Glomerular endothelial cell (primary cell): ENCODE measurements at regions not wholly inside any gene's neighbourhood (a gene's known extent, or its start where the extent isn't known, plus 50 kb on each side); places are given as distances from the start of the nearest gene placed in this dataset.
"Not testable (repeated sequence)": the region's sequence is repeated elsewhere in the genome, so short reads cannot be mapped to it uniquely, and the experiment has no call there.

Source experiments
- DNase-seq: peaks from one replicate; pipeline ENCODE4 v3.0.0-alpha.2; 2011; ENCODE audit warnings: low read depth, low spot score; ENCODE audit errors: extremely low read depth

DNA sequence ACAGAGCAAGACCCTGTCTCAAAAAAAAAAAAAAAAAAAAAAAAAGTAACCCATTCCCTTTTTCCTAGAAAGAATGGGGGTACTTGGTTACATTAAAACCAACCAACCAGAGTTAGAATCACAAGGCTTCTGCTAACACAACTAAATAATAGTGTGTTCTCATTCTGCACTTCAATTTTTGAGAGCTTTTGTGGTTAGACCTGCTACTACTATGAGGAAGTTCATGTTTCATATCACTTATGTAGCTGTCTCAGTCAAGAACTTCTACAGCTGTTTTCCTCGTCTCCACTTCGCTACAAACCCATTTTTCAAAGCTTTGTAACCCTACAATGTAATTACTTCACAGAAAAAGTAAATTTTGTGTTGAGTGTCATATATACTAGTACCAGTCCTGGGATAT lies 58.3 kb downstream of the PDHA2 start:
- DNase-seq, result no peak

DNA sequence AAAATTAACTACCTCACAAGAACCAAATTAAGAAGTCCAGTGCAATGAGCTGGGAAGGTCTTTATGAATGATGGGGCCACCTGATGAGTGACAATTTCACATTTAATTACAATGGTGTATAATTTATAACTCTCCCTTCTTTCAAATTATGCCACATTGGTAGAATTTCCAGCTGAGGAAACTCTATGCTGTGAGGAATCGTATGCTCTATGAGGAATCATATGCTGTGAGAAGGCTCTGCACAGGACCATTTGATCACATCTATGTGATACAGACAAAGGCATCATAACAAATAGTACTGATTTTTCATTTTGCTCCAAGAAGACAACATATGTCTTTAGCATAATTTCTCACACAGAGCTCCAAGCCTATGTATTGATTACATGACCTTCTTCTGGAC lies 69.3 kb downstream of the PDHA2 start:
- no peak for DNase-seq

DNA sequence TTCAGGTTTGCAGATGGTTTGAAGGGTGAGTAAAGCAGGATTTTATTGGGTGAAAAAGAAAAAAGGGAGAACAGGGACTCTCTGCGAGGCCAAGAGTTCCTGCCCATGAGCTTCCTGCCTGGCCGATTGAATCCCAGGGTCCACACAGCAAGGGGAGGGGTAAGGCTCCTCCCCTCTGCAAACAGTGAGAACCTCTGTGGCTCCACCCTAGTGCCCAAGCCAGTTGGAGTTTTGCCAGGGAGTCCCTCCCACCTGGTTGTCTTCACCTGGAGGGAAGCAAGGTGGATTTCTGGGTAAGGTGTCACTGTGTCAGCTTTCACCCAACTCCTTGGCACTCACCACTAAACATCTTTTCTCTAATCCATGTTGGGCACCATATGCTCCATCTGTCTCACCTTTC lies 70.9 kb downstream of the PDHA2 start:
- DNase-seq, result no peak

GRCh38 chr4:95921470-95921869 lies 81.6 kb downstream of the PDHA2 start:
- no peak for DNase-seq

GRCh38 chr4:95929448-95930064 lies 89.7 kb downstream of the PDHA2 start:
- DNase-seq, result no peak

- DNase-seq, result no peak
Observed at GRCh38 chr4:95939141-95939540, 99.2 kb downstream of the PDHA2 start.

DNA sequence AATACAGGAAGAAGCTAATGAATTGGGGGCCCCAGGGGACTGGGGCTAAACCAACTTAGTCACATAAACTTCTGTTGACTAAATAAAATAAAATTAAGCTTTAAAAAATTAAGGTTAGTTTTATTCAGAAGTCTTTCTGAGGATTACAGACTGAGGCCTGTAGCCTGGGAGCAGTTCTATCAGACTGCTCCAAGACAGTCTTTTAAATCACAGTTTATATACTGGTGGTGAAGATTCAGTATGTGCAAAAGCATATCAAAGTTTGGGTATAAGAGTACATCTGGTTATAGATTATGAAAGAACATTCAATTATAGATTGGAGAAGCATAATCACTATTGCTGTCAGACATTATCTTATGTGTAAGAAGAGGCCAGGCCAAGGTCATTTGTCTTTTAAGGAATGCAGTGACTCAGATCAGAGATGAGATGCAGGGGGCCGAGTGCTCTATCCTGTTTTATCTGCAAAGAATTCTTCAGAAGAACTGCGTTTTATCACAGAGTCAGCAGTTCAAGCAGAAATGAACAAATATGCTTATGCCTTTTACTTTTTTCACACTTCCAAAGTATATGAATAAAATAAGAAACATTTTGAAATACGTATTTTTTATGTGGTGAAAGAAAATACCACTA lies 109.4 kb downstream of the PDHA2 start:
- no peak for DNase-seq

- DNase-seq, result no peak
Observed at GRCh38 chr4:95949808-95950207, 109.9 kb downstream of the PDHA2 start.

DNA sequence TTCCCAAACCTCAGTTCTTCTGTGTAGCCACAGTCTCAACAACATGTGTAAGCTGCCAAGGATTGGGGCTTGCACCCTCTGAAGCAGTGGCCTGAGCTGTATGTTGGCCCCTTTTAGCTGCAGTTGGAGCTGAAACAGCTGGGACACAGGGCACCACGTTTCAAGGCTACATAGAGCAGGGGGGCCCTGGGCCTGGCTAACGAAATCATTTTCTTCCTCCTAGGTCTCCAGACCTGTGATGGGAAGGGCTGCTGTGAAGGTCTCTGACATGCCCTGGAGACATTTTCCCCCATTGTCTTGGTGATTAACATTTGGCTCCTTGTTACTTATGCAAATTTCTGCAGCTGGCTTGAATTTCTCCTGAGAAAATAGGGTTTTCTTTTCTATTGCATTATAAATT lies 112.6 kb downstream of the PDHA2 start:
- DNase-seq, result not testable (repeated sequence)

DNA sequence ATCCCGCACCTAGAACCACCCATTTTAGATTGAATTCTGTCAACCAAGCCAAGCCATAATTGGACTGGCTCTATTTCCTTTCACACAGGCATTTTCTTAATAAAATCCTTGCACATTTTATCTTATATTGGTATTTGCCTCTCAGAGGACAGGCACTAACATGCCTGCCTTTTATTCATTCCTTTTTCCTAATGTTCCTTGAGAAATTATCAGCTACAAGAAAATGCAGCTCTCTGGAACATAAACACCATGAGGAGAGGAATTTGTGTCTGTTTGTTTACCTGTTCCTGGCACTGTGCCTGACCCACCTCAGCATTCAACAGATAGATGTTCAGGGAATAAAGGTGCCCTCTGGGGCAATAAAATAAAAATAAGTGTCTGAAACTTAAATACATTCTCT lies 116.2 kb downstream of the PDHA2 start:
- no peak for DNase-seq

DNA sequence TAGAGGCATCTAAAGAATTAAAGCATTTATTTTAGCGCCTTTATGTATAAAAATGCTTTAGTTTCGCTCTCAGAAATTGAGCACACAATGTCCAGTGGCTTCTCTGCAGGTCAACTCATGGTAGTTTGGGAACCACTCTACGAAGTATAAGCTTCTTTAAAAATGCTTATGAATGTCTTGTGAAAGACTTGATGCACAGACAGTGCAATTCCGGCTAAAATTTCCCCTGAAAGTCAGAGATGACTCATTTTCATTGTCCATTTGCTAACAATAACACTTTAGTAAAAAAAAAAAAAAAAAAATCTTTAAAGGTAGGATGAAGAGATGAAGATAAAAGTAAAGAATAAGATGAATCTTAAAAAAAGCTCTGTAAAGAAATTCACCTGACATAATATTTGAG lies 117.2 kb downstream of the PDHA2 start:
- no peak for DNase-seq

- no peak for DNase-seq
Observed at GRCh38 chr4:95957759-95958158, 117.9 kb downstream of the PDHA2 start.

DNA sequence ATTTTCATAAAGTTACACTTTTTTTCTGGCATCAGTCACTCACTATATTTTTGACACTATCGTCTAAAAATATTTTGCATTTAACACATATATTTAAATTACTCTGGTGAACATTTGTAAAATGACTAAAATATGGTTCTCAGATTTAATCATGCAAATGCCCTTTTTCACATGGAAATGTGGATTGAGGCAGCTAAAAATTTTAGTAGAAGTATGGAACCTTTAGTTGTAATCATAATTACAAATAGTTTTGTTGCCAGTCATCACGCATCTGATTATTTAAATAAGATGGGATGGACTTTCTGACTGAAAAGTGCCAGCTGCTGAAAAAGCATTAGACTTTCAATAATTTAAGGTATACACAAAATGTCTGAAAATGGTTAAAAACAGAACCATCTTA lies 119.3 kb downstream of the PDHA2 start:
- no peak for DNase-seq

DNA sequence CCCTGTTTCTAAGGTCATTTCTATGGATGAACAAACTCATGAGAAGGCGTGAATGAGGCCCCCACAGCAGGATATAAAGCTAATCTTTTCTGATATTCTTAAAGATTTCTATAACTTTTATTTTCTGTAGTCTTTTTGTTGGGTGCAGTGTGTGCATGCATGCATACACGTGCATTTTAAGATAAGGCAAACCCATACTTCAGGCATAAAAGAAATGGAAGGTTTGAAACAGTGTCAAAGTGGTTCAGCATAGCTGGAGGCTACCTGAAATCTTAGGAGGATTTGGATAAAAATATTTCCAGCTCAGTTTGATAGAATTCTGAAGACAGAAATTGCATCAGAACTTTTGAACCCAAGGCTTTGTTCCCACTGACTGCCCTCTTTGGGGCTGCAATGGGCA lies 119.7 kb downstream of the PDHA2 start:
- no peak for DNase-seq

- no peak for DNase-seq
Observed at GRCh38 chr4:95963456-95963855, 123.6 kb downstream of the PDHA2 start.

GRCh38 chr4:95979961-95980876 lies 140.3 kb downstream of the PDHA2 start:
- DNase-seq, result no peak

- DNase-seq, result no peak
Observed at GRCh38 chr4:95980877-95981360, 141.0 kb downstream of the PDHA2 start.

- no peak for DNase-seq
Observed at GRCh38 chr4:95981591-95981990, 141.7 kb downstream of the PDHA2 start.

DNA sequence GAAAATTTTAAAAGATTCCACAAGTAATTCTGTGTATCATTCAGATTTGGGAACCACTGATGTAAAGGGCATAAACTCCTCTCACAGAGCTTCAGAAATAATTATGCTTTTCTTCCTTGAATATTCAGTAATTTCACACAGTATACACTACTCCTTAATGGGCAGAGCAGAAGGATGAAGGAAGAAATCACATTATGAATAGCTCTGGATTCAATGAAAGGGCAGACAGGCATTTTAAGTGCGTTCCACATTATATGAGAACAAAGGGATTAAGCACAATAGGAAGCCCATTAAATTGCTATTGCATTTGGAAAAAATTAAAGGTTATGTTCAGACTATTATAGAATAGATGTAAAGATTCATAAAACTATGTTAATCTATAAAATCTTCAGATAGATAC lies 142.6 kb downstream of the PDHA2 start:
- DNase-seq, result no peak

DNA sequence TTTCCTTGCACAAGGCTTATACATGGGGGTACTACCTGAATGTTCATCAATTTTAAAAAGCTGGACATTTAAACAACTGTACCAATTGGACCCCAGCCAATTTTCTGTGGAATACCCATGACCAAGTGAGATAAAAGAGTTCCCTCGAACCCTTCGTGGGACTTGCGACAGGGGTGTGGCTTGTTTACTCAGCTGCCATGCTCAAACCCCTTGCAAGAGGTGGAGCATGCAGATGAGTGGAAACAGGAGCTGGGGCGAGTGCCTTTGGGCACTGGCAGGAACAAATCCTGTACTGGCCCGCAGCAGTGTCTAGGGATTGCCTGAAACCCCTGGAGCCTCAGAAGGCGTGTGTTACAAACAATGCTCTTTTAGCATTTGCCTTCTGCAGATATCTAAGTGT lies 144.2 kb downstream of the PDHA2 start:
- DNase-seq, result no peak

DNA sequence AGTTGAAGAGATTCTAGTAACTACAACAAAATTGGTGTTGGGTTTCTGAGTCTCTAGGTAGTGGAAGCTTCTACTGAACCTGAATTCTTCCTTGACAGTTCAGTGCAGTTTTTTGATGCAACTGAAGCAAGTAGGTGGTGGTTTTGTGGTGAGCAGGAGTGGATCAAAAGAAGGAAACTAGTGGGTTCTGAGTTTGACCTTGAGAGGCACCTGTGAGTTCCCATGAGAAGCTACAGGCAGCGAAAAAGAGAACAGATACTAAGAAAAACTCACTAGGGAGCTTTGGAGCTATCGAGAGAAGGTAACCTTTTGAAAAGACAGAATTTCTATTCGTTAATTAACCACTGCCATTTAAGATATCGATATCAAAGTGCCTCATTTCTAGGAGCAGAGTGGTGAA lies 145.2 kb downstream of the PDHA2 start:
- DNase-seq, result no peak
